ENCODE measurements at regions not wholly inside any gene's neighbourhood (a gene's known extent, or its start where the extent isn't known, plus 50 kb on each side); places are given as distances from the start of the nearest gene placed in this dataset.

DNA sequence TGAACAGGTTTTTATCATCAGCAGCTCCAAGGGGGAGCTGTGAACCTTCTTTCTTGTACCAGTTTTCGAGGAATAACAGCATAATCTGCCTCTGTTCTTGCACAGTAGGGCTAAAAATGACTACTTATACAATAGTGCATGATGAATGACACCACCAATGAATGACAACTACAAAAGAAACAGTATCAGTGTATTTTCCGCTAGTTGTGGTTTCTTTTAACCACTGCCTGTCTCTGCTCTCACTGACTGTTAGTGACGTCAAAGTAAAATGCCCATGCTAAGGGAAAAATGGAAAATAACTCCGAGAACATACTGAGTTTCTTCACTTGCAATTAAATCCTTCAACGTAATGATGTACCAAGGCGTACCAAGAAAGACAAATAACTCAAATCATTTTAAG lies 294.9 kb downstream of the MAP2K6 start:
- no peak for TF ChIP-seq CTCF (IDR thresholded peaks at IDR 0.05)
- TF ChIP-seq EP300 (IDR thresholded peaks at IDR 0.05) = no peak
- TF ChIP-seq POLR2A (IDR thresholded peaks at IDR 0.05) = no peak

Data from upper lobe of left lung (tissue), 4 donors.